Ovary (tissue), 7 donors: ENCODE measurements at regions not wholly inside any gene's neighbourhood (a gene's known extent, or its start where the extent isn't known, plus 50 kb on each side); places are given as distances from the start of the nearest gene placed in this dataset.

Source experiments
- DNase-seq, 5 donors: peaks; one replicate each; pipeline ENCODE4 v3.0.0-alpha.2; 2019 to 2020
- H3K27ac ChIP-seq, 2 donors: fragments of 200-600 bp; one replicate each; pipeline versions ENCODE4 v1.5.1 to v1.8.0; 2019 to 2022
- H3K27me3 ChIP-seq: fragments of 200-600 bp; one replicate; pipeline ENCODE4 v1.8.0; 2022
- H3K36me3 ChIP-seq: fragments of 200-600 bp; sonication (generic); one replicate; pipeline ENCODE4 v1.5.1; 2019
- H3K4me1 ChIP-seq: one replicate; pipeline ENCODE4 v1.8.1; 2013; ENCODE audit warnings: mild to moderate bottlenecking, moderate library complexity; ENCODE audit not compliant: insufficient read depth
- H3K4me3 ChIP-seq: fragments of 200-600 bp; sonication (generic); one replicate; pipeline ENCODE4 v1.5.1; 2017
- H3K9me3 ChIP-seq, 2 donors: fragments of 200-600 bp in 1 of 2; sonication (generic) in 1 of 2; one replicate each; pipeline versions ENCODE4 v1.5.1 to v1.8.1; 2013 to 2019; ENCODE audit warnings: mild to moderate bottlenecking in 1 of 2, moderate library complexity in 1 of 2
- CTCF ChIP-seq, 3 donors: fragments of 450-650 bp in 2 of 3; fragments of 200-600 bp in 1 of 3; IDR thresholded peaks; one replicate each; pipeline versions ENCODE4 v1.5.1 to v1.8.0; 2016 to 2022; ENCODE audit warnings: antibody characterized with exemption in 3 of 3, mild to moderate bottlenecking in 1 of 3
- EP300 ChIP-seq: sonication (generic); formaldehyde crosslinking; IDR thresholded peaks from one replicate; pipeline ENCODE4 v1.6.1; 2017; ENCODE audit warnings: antibody characterized with exemption
- POLR2A ChIP-seq: fragments of 450-650 bp; IDR thresholded peaks from one replicate; pipeline ENCODE4 v1.6.1; 2017; ENCODE audit warnings: antibody characterized with exemption, mild to moderate bottlenecking, moderate library complexity
- WGBS, 3 donors: extraction: QIAGEN DNeasy Blood & Tissue Kit in 1 of 3; methylation state at CpG; one replicate each; pipeline versions ENCODE4 v1.1.5 to v1.1.7; 2013 to 2017; 5-methylcytosine and 5-hydroxymethylcytosine counted together
- intact Hi-C, 4 donors: fragments of 100-400 bp; cut with DNase I; formaldehyde crosslinking; loops; one replicate each; pipeline versions ENCODE4 v1.11.0 to v1.15.1; 2022 to 2023
- donor health status: DM: no; HTN: no; CAD: no; lungs with moderate emphysema.
- donor health status: DM: no; HTN: no; CAD: no.
- donor health status: Bipolar disorder and iron deficiency.
- donor health status: DM: no; HTN: no; CAD: no.
- donor health status: DM: yes; HTN: yes; CAD: no.

GRCh38 chr13:99126821-99127220 is 73.8 kb upstream of the UBAC2 start:
- TF ChIP-seq CTCF (IDR thresholded peaks at IDR 0.05) (no peak), EP300 (no peak), POLR2A (no peak)

GRCh38 chr13:99129050-99129449 is 71.6 kb upstream of the UBAC2 start:
- no peaks in the 10 kb centered on the region for H3K9me3 ChIP-seq

More at GRCh38 chr13:99126821-99127220, 73.8 kb upstream of the UBAC2 start:
- 39 to 66% (median 65%) methylated on average over 2 of the region's 2 CpGs for WGBS, 3 donors
- Histone ChIP-seq H3K9me3 (no peaks in the 10 kb centered on the region), H3K36me3 (no peaks in the 10 kb centered on the region), H3K4me3 (no peak overlapping the region), H3K4me1 (no peaks in the 10 kb centered on the region), H3K27me3 (no peaks in the 10 kb centered on the region), H3K27ac (no peak overlapping the region)
- intact Hi-C loops, result no loop called here
- DNase-seq, result no peak

GRCh38 chr13:99129951-99130350 is 70.7 kb upstream of the UBAC2 start:
- Histone ChIP-seq H3K27ac (no peak overlapping the region), H3K4me3 (no peak overlapping the region), H3K36me3 (no peaks in the 10 kb centered on the region), H3K9me3 (no peaks in the 10 kb centered on the region), H3K4me1 (no peaks in the 10 kb centered on the region), H3K27me3 (no peaks in the 10 kb centered on the region)
- intact Hi-C loops, result no loop called here
- DNase-seq, result no peak
- WGBS, 3 donors, result 92 to 97% (median 96%) methylated on average over 7 of the region's 7 CpGs
- TF ChIP-seq POLR2A, result no peak

More at GRCh38 chr13:99129050-99129449, 71.6 kb upstream of the UBAC2 start:
- H3K27ac ChIP-seq, result no peak overlapping the region
- intact Hi-C loops, result no loop called here
- no peak for DNase-seq
- no peaks in the 10 kb centered on the region for H3K27me3 ChIP-seq
- H3K4me3 ChIP-seq, result no peak overlapping the region
- H3K4me1 ChIP-seq, result no peaks in the 10 kb centered on the region
- H3K36me3 ChIP-seq, result no peaks in the 10 kb centered on the region
- TF ChIP-seq CTCF (IDR thresholded peaks at IDR 0.05) (no peak), EP300 (no peak), POLR2A (no peak)
- WGBS, 3 donors, result 58 to 72% (median 64%) methylated on average over 2 of the region's 2 CpGs

- Histone ChIP-seq H3K9me3 (no peaks in the 10 kb centered on the region), H3K27ac (no peak overlapping the region), H3K4me1 (no peaks in the 10 kb centered on the region), H3K27me3 (no peaks in the 10 kb centered on the region), H3K36me3 (no peaks in the 10 kb centered on the region), H3K4me3 (no peak overlapping the region)
- 88 to 97% (median 89%) methylated on average over 4 of the region's 4 CpGs for WGBS, 3 donors
- TF ChIP-seq POLR2A (no peak), EP300 (no peak), CTCF (IDR thresholded peaks at IDR 0.05) (no peak)
- no peak for DNase-seq
- intact Hi-C loops, result no loop called here
Measured at GRCh38 chr13:99131410-99131809, 69.2 kb upstream of the UBAC2 start.

GRCh38 chr13:99132295-99132835 is 68.3 kb upstream of the UBAC2 start:
- intact Hi-C loops, result no loop called here
- no peak for TF ChIP-seq POLR2A
- no peak for TF ChIP-seq EP300
- no peak for TF ChIP-seq CTCF (IDR thresholded peaks at IDR 0.05)
- H3K4me3 ChIP-seq, result no peak overlapping the region
- DNase-seq, result no peak
- H3K9me3 ChIP-seq, result no peaks in the 10 kb centered on the region
- H3K36me3 ChIP-seq, result no peaks in the 10 kb centered on the region
- no peak overlapping the region for H3K27ac ChIP-seq
- no peaks in the 10 kb centered on the region for H3K4me1 ChIP-seq
- H3K27me3 ChIP-seq, result no peaks in the 10 kb centered on the region
